Fibroblast of lung (primary cell): ENCODE measurements at regions not wholly inside any gene's neighbourhood (a gene's known extent, or its start where the extent isn't known, plus 50 kb on each side); places are given as distances from the start of the nearest gene placed in this dataset.

Experiments used
- DNase-seq, 2 donors: peaks; one replicate each; pipeline versions ENCODE4 v3.0.0 to v3.0.0-alpha.2; 2010; ENCODE audit warnings: low read depth in 2 of 2
- H2AFZ ChIP-seq: 2 replicates; pipeline ENCODE4 v1.5.1; 2012; ENCODE audit warnings: low read length, control low read depth, inconsistent platforms
- H3K27ac ChIP-seq: 2 replicates; pipeline ENCODE4 v1.5.1; 2011; ENCODE audit warnings: low read length, control low read depth; ENCODE audit not compliant: insufficient read depth
- H3K27me3 ChIP-seq: 2 replicates; pipeline ENCODE4 v1.5.1; 2011; ENCODE audit warnings: mild to moderate bottlenecking, low read length; ENCODE audit not compliant: control insufficient read depth, insufficient read depth
- H3K36me3 ChIP-seq: 2 replicates; pipeline ENCODE4 v1.5.1; 2011; ENCODE audit warnings: low read length; ENCODE audit not compliant: control insufficient read depth, insufficient read depth
- H3K4me1 ChIP-seq: 2 replicates; pipeline ENCODE4 v1.5.1; 2011; ENCODE audit warnings: low read length; ENCODE audit not compliant: control insufficient read depth, insufficient read depth; ENCODE audit errors: extremely low read depth
- H3K4me2 ChIP-seq: 2 replicates; pipeline ENCODE4 v1.5.1; 2011; ENCODE audit warnings: low read length, control low read depth; ENCODE audit not compliant: insufficient read depth; ENCODE audit errors: extremely low read depth
- H3K4me3 ChIP-seq, 4 experiments: fragments of 200-600 bp in 1 of 4; sonication (generic) in 1 of 4; replicated peaks in 1 of 4; 2 replicates each; pipeline ENCODE4 v1.5.1; 2011 to 2016; ENCODE audit warnings: low read length in 4 of 4, low read depth in 3 of 4, mild to moderate bottlenecking in 3 of 4, control low read depth in 2 of 4, inconsistent platforms in 1 of 4, mixed read lengths in 1 of 4; ENCODE audit not compliant: insufficient read depth in 1 of 4; ENCODE audit errors: control extremely low read depth in 1 of 4
- H3K79me2 ChIP-seq: 2 replicates; pipeline ENCODE4 v1.5.1; 2012; ENCODE audit warnings: mild to moderate bottlenecking, low read length, inconsistent platforms; ENCODE audit not compliant: control insufficient read depth, insufficient read depth
- H3K9ac ChIP-seq: 2 replicates; pipeline ENCODE4 v1.5.1; 2011; ENCODE audit warnings: mild to moderate bottlenecking, low read length, control low read depth; ENCODE audit not compliant: insufficient read depth
- H3K9me3 ChIP-seq: 2 replicates; pipeline ENCODE4 v1.5.1; 2012; ENCODE audit warnings: low read depth, low read length; ENCODE audit not compliant: control insufficient read depth, insufficient read depth
- H4K20me1 ChIP-seq: 2 replicates; pipeline ENCODE4 v1.5.1; 2011; ENCODE audit warnings: low read length; ENCODE audit not compliant: control insufficient read depth, insufficient read depth; ENCODE audit errors: extremely low read depth
- EZH2 ChIP-seq: IDR thresholded peaks from 2 replicates; pipeline ENCODE4 v1.5.1; 2012; ENCODE audit warnings: low read length, control low read depth, mild to moderate bottlenecking; ENCODE audit errors: missing control alignments
- TF ChIP-seq, protein P1 (sequence below), 2 donors: IDR thresholded peaks in 1 of 2; conservative IDR thresholded peaks in 1 of 2; 1 replicate in 1 of 2; 2 replicates in 1 of 2; pipeline ENCODE4 v1.5.1; 2011 to 2012; ENCODE audit warnings: low read length in 2 of 2, control low read depth in 1 of 2, inconsistent platforms in 1 of 2, low read depth in 1 of 2, mild to moderate bottlenecking in 1 of 2

DNA sequence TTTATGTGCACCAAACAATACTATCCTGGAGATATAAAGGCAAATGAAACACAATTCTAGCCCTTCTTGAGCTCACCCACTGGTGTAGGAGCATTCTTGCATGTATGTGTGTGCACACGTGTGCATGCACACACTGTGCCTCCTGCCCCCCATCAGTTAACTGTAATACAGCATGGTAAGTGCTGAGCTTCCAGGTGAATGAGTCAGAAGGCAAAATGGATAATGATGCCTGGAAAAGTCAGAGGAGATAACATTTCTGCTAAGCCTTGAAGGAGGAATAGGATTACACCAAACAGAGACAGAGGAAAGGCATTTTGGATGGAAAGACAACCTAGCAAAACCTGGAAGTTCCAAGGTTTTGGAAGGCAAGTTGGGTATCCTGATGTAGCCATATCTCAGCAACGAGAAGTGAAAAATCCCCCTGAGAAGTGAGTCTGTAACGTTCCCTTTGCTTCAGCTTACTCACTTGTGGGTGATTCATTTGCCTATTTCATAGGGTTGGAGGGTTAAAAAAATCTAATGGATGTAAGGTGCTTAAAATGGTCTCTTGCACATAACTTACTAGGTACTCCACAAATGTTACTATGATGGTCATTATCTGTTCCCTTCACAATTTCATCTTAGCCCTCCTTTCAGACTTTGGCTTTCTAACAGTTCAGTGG lies 101.4 kb upstream of the STC2 start:
- Histone ChIP-seq H3K4me2 (no peak overlapping the region), H3K4me3 (no peak overlapping the region), H3K27ac (no peak overlapping the region), H2AFZ (no peak overlapping the region), H3K9ac (no peak overlapping the region), H3K79me2 (no peaks in the 10 kb centered on the region), H3K36me3 (no peaks in the 10 kb centered on the region), H3K9me3 (no peaks in the 10 kb centered on the region), H3K27me3 (no peaks in the 10 kb centered on the region), H4K20me1 (no peaks in the 10 kb centered on the region), H3K4me1 (no peaks in the 10 kb centered on the region)
- DNase-seq = peak in 1 of 2 donors; percentile 64
- TF ChIP-seq, protein P1, sequence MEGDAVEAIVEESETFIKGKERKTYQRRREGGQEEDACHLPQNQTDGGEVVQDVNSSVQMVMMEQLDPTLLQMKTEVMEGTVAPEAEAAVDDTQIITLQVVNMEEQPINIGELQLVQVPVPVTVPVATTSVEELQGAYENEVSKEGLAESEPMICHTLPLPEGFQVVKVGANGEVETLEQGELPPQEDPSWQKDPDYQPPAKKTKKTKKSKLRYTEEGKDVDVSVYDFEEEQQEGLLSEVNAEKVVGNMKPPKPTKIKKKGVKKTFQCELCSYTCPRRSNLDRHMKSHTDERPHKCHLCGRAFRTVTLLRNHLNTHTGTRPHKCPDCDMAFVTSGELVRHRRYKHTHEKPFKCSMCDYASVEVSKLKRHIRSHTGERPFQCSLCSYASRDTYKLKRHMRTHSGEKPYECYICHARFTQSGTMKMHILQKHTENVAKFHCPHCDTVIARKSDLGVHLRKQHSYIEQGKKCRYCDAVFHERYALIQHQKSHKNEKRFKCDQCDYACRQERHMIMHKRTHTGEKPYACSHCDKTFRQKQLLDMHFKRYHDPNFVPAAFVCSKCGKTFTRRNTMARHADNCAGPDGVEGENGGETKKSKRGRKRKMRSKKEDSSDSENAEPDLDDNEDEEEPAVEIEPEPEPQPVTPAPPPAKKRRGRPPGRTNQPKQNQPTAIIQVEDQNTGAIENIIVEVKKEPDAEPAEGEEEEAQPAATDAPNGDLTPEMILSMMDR (conservative IDR thresholded peaks at IDR 0.05 in 1 of 2, IDR thresholded peaks at IDR 0.05 in 1 of 2; ENCODE audit: low read depth in 1 of 2, low read length in 2 of 2) = no peak
- TF ChIP-seq EZH2 = no peak

DNA sequence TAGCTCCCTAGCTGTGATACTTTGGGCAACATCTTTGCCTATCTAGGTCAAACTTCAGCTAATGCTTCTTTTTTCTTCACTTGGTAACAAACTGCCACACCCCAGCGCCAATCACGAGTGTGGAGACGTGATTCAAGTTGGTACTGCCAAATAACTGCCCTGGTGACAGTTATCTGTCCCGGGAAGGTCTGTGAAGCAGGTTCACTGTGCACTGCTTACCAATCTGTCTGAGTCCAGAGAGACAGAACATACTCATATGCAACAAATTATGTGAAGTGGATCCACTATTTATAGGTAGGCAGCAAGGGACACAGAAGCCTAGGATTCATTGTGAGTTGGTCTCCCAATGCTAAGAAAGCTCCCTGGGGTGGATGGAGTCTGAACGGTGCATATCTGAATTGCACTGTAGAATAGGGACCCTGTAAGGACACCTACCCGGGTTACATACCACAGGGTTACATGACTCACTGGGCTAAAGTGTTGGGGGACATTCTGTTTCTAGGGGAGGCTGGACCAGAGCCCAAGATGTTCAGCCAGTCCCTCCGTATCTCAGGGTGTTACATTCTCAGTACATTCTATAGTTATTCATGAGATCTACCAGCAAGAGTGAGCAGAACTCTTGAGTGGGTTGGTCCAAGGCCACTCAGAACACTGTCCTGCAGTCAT lies 95.4 kb upstream of the STC2 start:
- H3K4me1 ChIP-seq = no peaks in the 10 kb centered on the region
- H3K36me3 ChIP-seq = no peaks in the 10 kb centered on the region

DNA sequence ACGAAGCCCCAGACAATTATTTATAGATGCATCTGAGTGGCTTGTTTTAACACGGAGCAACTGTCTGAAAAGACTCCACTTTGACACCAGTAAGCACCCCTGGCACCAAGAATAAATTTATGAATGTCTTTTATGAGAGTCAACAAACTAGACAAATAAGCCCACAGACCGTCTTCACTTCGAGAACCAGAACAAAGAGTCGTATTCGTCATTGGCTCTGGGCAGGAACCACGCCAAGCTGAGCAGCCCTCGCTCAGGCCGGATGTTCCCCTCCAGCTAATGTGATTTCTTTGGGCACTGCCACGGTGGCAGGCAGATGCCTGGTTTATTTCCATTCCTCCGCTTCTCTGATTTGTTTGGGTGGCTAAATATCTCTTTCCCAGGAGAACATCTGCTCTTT lies 91.9 kb upstream of the STC2 start:
- Histone ChIP-seq H3K27ac (no peak overlapping the region), H4K20me1 (no peaks in the 10 kb centered on the region), H3K4me3 (no peak overlapping the region), H3K4me1 (no peaks in the 10 kb centered on the region), H3K9me3 (no peaks in the 10 kb centered on the region), H2AFZ (no peak overlapping the region), H3K27me3 (no peaks in the 10 kb centered on the region), H3K4me2 (no peak overlapping the region), H3K79me2 (no peaks in the 10 kb centered on the region), H3K36me3 (no peaks in the 10 kb centered on the region), H3K9ac (no peak overlapping the region)
- DNase-seq = peak in 1 of 2 donors; percentile 52
- TF ChIP-seq, protein P1 (conservative IDR thresholded peaks at IDR 0.05 in 1 of 2, IDR thresholded peaks at IDR 0.05 in 1 of 2; ENCODE audit: low read depth in 1 of 2, low read length in 2 of 2) = no peak
- TF ChIP-seq EZH2 = no peak

More for the DNA sequence above, 95.4 kb upstream of the STC2 start:
- H3K27ac ChIP-seq = no peak overlapping the region
- no peak for DNase-seq
- H3K4me2 ChIP-seq = no peak overlapping the region
- no peak overlapping the region for H3K4me3 ChIP-seq
- H3K27me3 ChIP-seq = no peaks in the 10 kb centered on the region
- H3K9ac ChIP-seq = no peak overlapping the region
- H3K79me2 ChIP-seq = no peaks in the 10 kb centered on the region
- no peak overlapping the region for H2AFZ ChIP-seq
- no peaks in the 10 kb centered on the region for H3K9me3 ChIP-seq
- TF ChIP-seq, protein P1 (conservative IDR thresholded peaks at IDR 0.05 in 1 of 2, IDR thresholded peaks at IDR 0.05 in 1 of 2; ENCODE audit: low read depth in 1 of 2, low read length in 2 of 2) = no peak
- no peak for TF ChIP-seq EZH2
- H4K20me1 ChIP-seq = no peaks in the 10 kb centered on the region
